ENCODE measurements at regions not wholly inside any gene's neighbourhood (a gene's known extent, or its start where the extent isn't known, plus 50 kb on each side); places are given as distances from the start of the nearest gene placed in this dataset.

- no peak for TF ChIP-seq CTCF (conservative IDR thresholded peaks at IDR 0.05; ENCODE audit: low read depth, low read length)
- no peak for TF ChIP-seq EZH2 (IDR thresholded peaks at IDR 0.05; ENCODE audit: borderline replicate concordance, low read depth, low read length, poor library complexity, severe bottlenecking)
Measured at GRCh38 chr19:46926170-46927071, 65.6 kb downstream of the ARHGAP35 start.
